Left hindlimb (tissue), 1 donor: ENCODE measurements at regions not wholly inside any gene's neighbourhood (a gene's known extent, or its start where the extent isn't known, plus 50 kb on each side); places are given as distances from the start of the nearest gene placed in this dataset.

ENCODE experiments used
- DNase-seq: peaks from one replicate; pipeline ENCODE4 v3.0.0-alpha.2; 2018

- DNase-seq: no peak
These were observed 363.7 kb downstream of the ALG10 start for GRCh38 chr12:34386016-34386415.

- DNase-seq: no peak
These were observed 364.4 kb downstream of the ALG10 start for GRCh38 chr12:34386621-34387255.

GRCh38 chr12:34387711-34388635 lies 365.7 kb downstream of the ALG10 start:
- no peak for DNase-seq

GRCh38 chr12:34388636-34389377 lies 366.5 kb downstream of the ALG10 start:
- peak; percentile 13 for DNase-seq

GRCh38 chr12:34389378-34390170 lies 367.3 kb downstream of the ALG10 start:
- DNase-seq: peak; percentile 14

GRCh38 chr12:34390171-34390841 lies 368.0 kb downstream of the ALG10 start:
- DNase-seq: no peak

- DNase-seq: peak; percentile 10
These were observed 368.8 kb downstream of the ALG10 start for GRCh38 chr12:34390846-34391700.

GRCh38 chr12:34391771-34392581 lies 369.7 kb downstream of the ALG10 start:
- peak; percentile 8 for DNase-seq

GRCh38 chr12:34392741-34393085 lies 370.4 kb downstream of the ALG10 start:
- DNase-seq: no peak

- DNase-seq: peak; percentile 19
These were observed 371.0 kb downstream of the ALG10 start for GRCh38 chr12:34393086-34393820.

GRCh38 chr12:34393821-34394150 lies 371.5 kb downstream of the ALG10 start:
- no peak for DNase-seq

GRCh38 chr12:34394211-34395055 lies 372.1 kb downstream of the ALG10 start:
- peak; percentile 12 for DNase-seq

GRCh38 chr12:34395056-34396005 lies 373.0 kb downstream of the ALG10 start:
- DNase-seq: peak; percentile 3

GRCh38 chr12:34396006-34396860 lies 373.9 kb downstream of the ALG10 start:
- peak; percentile 4 for DNase-seq

- peak; percentile 2 for DNase-seq
These were observed 374.7 kb downstream of the ALG10 start for GRCh38 chr12:34396861-34397590.
